DOHH2 (cell line): ENCODE measurements at regions not wholly inside any gene's neighbourhood (a gene's known extent, or its start where the extent isn't known, plus 50 kb on each side); places are given as distances from the start of the nearest gene placed in this dataset.

Experiments
- H3F3A ChIP-seq: fragments of 200-600 bp; sonication (generic), shearing (Covaris generic); 2 replicates; pipeline ENCODE4 v1.6.0; 2016; ENCODE audit warnings: antibody characterized with exemption, mild to moderate bottlenecking; ENCODE audit not compliant: control insufficient read depth, insufficient read depth
- H3K27ac ChIP-seq: fragments of 200-600 bp; sonication (generic); 2 replicates; pipeline ENCODE4 v1.5.1; 2014; ENCODE audit warnings: low read depth, mild to moderate bottlenecking, low read length, moderate library complexity
- H3K27me3 ChIP-seq: fragments of 200-600 bp; sonication (generic); 2 replicates; pipeline ENCODE4 v1.6.1; 2014; ENCODE audit warnings: mild to moderate bottlenecking, low read length, mixed read lengths; ENCODE audit not compliant: control insufficient read depth
- H3K36me3 ChIP-seq: fragments of 200-600 bp; sonication (generic); 2 replicates; pipeline ENCODE4 v1.6.1; 2014; ENCODE audit warnings: mild to moderate bottlenecking, low read length, moderate library complexity, mixed read lengths; ENCODE audit not compliant: control insufficient read depth
- H3K4me1 ChIP-seq: fragments of 200-600 bp; sonication (generic); 2 replicates; pipeline ENCODE4 v1.6.1; 2014; ENCODE audit warnings: mild to moderate bottlenecking, low read length, mixed read lengths; ENCODE audit not compliant: control insufficient read depth
- H3K4me2 ChIP-seq: fragments of 200-600 bp; sonication (generic); 2 replicates; pipeline ENCODE4 v1.6.0; 2014; ENCODE audit warnings: mild to moderate bottlenecking, low read length, moderate library complexity
- H3K4me3 ChIP-seq: fragments of 200-600 bp; sonication (generic); 2 replicates; pipeline ENCODE4 v1.5.1; 2014; ENCODE audit warnings: mild to moderate bottlenecking, low read length, mixed read lengths
- H3K79me2 ChIP-seq: fragments of 200-600 bp; sonication (generic); 2 replicates; pipeline ENCODE4 v1.6.1; 2014; ENCODE audit warnings: mild to moderate bottlenecking, low read length, mixed read lengths; ENCODE audit not compliant: control insufficient read depth
- H3K9me2 ChIP-seq: fragments of 200-600 bp; sonication (generic); replicated peaks from 2 replicates; pipeline ENCODE4 v1.6.1; 2014; ENCODE audit warnings: mild to moderate bottlenecking, low read length, mixed read lengths; ENCODE audit not compliant: control insufficient read depth
- H3K9me3 ChIP-seq: fragments of 200-600 bp; sonication (generic); 2 replicates; pipeline ENCODE4 v1.6.1; 2014; ENCODE audit warnings: antibody characterized with exemption, low read length, mixed read lengths; ENCODE audit not compliant: control insufficient read depth, insufficient read depth
- H4K20me1 ChIP-seq: fragments of 200-600 bp; sonication (generic); 2 replicates; pipeline ENCODE4 v1.6.0; 2014; ENCODE audit warnings: low read depth, mild to moderate bottlenecking, antibody characterized with exemption, low read length, moderate library complexity; ENCODE audit not compliant: control insufficient read depth, insufficient read depth
- EZH2phosphoT487 ChIP-seq: fragments of 200-600 bp; sonication (generic); IDR thresholded peaks from 2 replicates; pipeline ENCODE4 v1.6.1; 2017; ENCODE audit warnings: borderline replicate concordance, mild to moderate bottlenecking, antibody characterized with exemption, low read length, moderate library complexity, mixed read lengths
- TF ChIP-seq, protein P1 (sequence below): fragments of 200-600 bp; sonication (generic); IDR thresholded peaks from one replicate; pipeline ENCODE4 v1.5.1; 2014; ENCODE audit warnings: antibody characterized with exemption, mild to moderate bottlenecking, low read depth, low read length; ENCODE audit not compliant: poor library complexity, severe bottlenecking

DNA sequence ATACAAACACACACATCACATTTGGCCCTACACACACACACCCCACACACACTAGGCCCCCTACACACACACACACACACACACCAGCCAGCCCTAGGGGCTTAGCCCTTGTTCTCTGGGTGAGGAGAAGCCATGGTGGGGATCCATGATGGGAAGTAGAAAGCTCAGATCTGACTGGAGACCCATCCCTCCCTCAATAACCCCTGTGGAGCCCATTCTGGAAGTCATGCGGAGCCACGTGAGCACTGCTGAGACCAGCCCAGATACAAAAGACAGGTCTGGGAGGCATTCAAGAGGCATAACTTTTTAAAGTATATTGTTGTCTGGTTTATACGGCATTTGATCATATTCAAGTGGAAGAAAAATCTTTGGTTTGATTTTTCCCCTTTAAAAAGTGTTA lies 448.5 kb downstream of the SOX6 start:
- Histone ChIP-seq H3K4me3 (no peak overlapping the region), H3K9me3 (peaks cover 5% of the 10 kb centered on the region; the same call in 1 of the 2 replicates), H3K27me3 (no peaks in the 10 kb centered on the region), H3K4me2 (no peak overlapping the region), H3K36me3 (no peaks in the 10 kb centered on the region), H3K9me2 (no peaks in the 10 kb centered on the region), H3F3A (no peaks in the 10 kb centered on the region), H4K20me1 (no peaks in the 10 kb centered on the region), H3K79me2 (no peaks in the 10 kb centered on the region), H3K27ac (no peak overlapping the region), H3K4me1 (no peaks in the 10 kb centered on the region)
- TF ChIP-seq EZH2phosphoT487 = no peak
- TF ChIP-seq, protein P1, sequence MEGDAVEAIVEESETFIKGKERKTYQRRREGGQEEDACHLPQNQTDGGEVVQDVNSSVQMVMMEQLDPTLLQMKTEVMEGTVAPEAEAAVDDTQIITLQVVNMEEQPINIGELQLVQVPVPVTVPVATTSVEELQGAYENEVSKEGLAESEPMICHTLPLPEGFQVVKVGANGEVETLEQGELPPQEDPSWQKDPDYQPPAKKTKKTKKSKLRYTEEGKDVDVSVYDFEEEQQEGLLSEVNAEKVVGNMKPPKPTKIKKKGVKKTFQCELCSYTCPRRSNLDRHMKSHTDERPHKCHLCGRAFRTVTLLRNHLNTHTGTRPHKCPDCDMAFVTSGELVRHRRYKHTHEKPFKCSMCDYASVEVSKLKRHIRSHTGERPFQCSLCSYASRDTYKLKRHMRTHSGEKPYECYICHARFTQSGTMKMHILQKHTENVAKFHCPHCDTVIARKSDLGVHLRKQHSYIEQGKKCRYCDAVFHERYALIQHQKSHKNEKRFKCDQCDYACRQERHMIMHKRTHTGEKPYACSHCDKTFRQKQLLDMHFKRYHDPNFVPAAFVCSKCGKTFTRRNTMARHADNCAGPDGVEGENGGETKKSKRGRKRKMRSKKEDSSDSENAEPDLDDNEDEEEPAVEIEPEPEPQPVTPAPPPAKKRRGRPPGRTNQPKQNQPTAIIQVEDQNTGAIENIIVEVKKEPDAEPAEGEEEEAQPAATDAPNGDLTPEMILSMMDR = no peak

DNA sequence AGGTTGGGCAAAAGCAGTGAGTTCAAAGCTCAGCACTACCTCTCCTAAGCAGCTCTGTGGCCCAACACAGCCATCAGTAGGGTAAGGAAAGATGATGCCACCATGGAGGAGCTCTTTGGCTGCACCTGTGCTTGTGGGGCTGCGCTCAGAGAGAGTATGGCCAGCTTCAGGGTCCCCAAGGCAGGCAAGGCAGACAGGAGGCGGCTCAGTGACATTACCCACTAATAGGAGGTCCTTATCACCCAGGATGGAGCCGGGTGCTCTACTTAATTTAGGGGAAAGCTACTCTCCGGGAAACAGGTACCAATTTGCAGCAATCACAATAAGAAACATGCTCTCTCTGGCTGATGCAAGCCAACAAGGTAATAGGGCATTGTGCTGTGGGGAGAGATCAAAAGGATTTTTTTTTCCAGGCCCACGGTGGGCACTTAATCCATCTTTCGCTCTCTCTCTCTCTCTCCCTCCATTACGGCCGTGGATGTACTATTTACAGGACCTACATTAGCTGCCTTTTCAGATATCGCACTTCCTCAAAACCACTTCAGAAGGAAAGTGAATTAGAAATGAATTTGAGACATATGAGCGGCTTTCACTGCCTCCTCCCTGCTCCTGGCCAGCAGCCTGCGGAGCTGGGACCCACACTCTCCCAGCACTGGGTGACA lies 446.3 kb downstream of the SOX6 start:
- Histone ChIP-seq H3K4me2 (no peak overlapping the region), H3K27ac (no peak overlapping the region), H3F3A (no peaks in the 10 kb centered on the region), H3K4me1 (no peaks in the 10 kb centered on the region), H3K4me3 (no peak overlapping the region), H3K36me3 (no peaks in the 10 kb centered on the region), H3K79me2 (no peaks in the 10 kb centered on the region), H3K9me2 (no peaks in the 10 kb centered on the region), H3K27me3 (no peaks in the 10 kb centered on the region), H4K20me1 (no peaks in the 10 kb centered on the region), H3K9me3 (peaks cover 5% of the 10 kb centered on the region; the same call in 1 of the 2 replicates)
- TF ChIP-seq, protein P1 = no peak
- no peak for TF ChIP-seq EZH2phosphoT487

DNA sequence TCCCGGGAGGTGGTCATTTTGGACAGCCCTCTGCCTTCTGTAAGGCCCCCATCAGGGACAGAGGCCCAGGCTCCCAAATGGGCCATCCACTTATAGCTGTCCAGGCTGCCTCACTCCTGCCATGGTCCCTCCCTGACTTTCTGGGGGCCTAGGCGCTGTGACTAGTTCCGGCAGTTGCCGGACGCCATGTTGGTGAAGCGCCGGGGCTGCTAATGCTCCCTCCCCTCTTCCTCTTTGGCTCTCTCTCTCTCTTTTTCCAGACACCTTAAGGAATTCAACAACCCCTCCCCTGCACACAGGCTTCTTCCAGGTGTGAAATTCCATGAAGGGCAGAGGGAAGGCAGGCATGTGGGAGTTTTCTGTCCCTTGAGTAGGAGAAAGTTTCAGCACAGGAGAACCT lies 445.6 kb downstream of the SOX6 start:
- Histone ChIP-seq H3K9me3 (peaks cover 5% of the 10 kb centered on the region; the same call in 1 of the 2 replicates), H3K27ac (no peak overlapping the region), H3K9me2 (no peaks in the 10 kb centered on the region), H3K36me3 (no peaks in the 10 kb centered on the region), H3K79me2 (no peaks in the 10 kb centered on the region), H3K4me2 (no peak overlapping the region), H4K20me1 (no peaks in the 10 kb centered on the region), H3K27me3 (no peaks in the 10 kb centered on the region), H3K4me1 (no peaks in the 10 kb centered on the region), H3K4me3 (no peak overlapping the region), H3F3A (no peaks in the 10 kb centered on the region)
- TF ChIP-seq EZH2phosphoT487 = no peak
- TF ChIP-seq, protein P1 = no peak
